Loucy (cell line): ENCODE measurements at regions not wholly inside any gene's neighbourhood (a gene's known extent, or its start where the extent isn't known, plus 50 kb on each side); places are given as distances from the start of the nearest gene placed in this dataset.

Experiments used
- EZH2phosphoT487 ChIP-seq: fragments of 200-600 bp; IDR thresholded peaks from 2 replicates; pipeline ENCODE4 v1.6.1; 2018; ENCODE audit warnings: antibody characterized with exemption, mild to moderate bottlenecking, moderate library complexity, borderline replicate concordance
- TF ChIP-seq, protein P1 (sequence below): fragments of 200-600 bp; sonication (generic); conservative IDR thresholded peaks from 2 replicates; pipeline ENCODE4 v1.5.1; 2014; ENCODE audit warnings: mild to moderate bottlenecking, antibody characterized with exemption, low read length

DNA sequence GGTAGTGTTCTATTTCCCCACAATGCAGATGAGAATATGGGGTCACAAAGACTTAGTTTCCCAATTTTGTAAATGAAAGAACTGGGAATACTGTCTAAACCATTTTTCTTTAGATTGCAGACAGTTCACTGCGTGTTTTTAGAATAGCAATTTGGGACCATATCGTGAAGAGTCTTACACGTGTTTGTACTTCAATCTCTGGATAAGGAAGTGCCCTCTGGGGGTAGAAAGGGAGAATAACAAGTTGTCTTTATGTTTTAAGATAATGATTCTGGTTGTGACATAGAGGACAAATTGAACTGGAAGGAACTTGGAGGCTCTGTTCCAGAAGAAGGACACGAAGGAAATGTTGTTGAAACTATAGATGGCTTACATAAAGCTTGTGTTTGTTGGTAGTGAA, 457.7 kb downstream of the CBLN2 start:
- TF ChIP-seq, protein P1, sequence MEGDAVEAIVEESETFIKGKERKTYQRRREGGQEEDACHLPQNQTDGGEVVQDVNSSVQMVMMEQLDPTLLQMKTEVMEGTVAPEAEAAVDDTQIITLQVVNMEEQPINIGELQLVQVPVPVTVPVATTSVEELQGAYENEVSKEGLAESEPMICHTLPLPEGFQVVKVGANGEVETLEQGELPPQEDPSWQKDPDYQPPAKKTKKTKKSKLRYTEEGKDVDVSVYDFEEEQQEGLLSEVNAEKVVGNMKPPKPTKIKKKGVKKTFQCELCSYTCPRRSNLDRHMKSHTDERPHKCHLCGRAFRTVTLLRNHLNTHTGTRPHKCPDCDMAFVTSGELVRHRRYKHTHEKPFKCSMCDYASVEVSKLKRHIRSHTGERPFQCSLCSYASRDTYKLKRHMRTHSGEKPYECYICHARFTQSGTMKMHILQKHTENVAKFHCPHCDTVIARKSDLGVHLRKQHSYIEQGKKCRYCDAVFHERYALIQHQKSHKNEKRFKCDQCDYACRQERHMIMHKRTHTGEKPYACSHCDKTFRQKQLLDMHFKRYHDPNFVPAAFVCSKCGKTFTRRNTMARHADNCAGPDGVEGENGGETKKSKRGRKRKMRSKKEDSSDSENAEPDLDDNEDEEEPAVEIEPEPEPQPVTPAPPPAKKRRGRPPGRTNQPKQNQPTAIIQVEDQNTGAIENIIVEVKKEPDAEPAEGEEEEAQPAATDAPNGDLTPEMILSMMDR = peak; percentile 64
- TF ChIP-seq EZH2phosphoT487 = no peak
